ENCODE measurements at regions not wholly inside any gene's neighbourhood (a gene's known extent, or its start where the extent isn't known, plus 50 kb on each side); places are given as distances from the start of the nearest gene placed in this dataset.

GRCh38 chr4:12645732-12646131 lies 838.4 kb downstream of the RAB28 start:
- Histone ChIP-seq H3K27me3 (ENCODE audit: control insufficient read depth in 2 of 2, insufficient read depth in 2 of 2, low read length in 2 of 2) (no peaks in the 10 kb centered on the region), H3K9me3 (replicated peaks; ENCODE audit: control insufficient read depth, insufficient read depth, low read depth, low read length) (peaks cover 3% of the 10 kb centered on the region; the same call in 1 of the 2 replicates), H2AFZ (ENCODE audit: low read depth, low read length) (no peak overlapping the region), H4K20me1 (replicated peaks; ENCODE audit: control insufficient read depth, insufficient read depth, low read length) (no peaks in the 10 kb centered on the region), H3K9me1 (ENCODE audit: control insufficient read depth, insufficient read depth, low read length) (no peaks in the 10 kb centered on the region), H3K79me2 (ENCODE audit: control insufficient read depth, insufficient read depth, low read length) (no peaks in the 10 kb centered on the region), H3K9ac (ENCODE audit: insufficient read depth in 1 of 2, low read depth in 2 of 2, low read length in 2 of 2) (no peak overlapping the region), H3K4me1 (replicated peaks in 1 of 2; ENCODE audit: control insufficient read depth in 2 of 2, insufficient read depth in 2 of 2, low read length in 2 of 2) (no peaks in the 10 kb centered on the region), H3K27ac (ENCODE audit: extremely low read depth, low read depth, low read length) (no peak overlapping the region), H3K4me3 (no peak overlapping the region), H3K36me3 (ENCODE audit: control insufficient read depth, insufficient read depth, low read length) (no peaks in the 10 kb centered on the region), H3K4me2 (ENCODE audit: insufficient read depth, low read length) (no peak overlapping the region)
- ATAC-seq (no peak), DNase-seq (ENCODE audit: extremely low read depth in 1 of 4, low spot score in 3 of 4) (no peak), FAIRE-seq (no peak)
- intact Hi-C loops (cut with micrococcal nuclease) (no loop called here), in situ Hi-C loops (cut with MboI) (no loop called here)
- TF ChIP-seq RHOXF2B (CRISPR knock-in tag; conservative IDR thresholded peaks at IDR 0.05) (no peak), ZBTB49 (CRISPR knock-in tag; IDR thresholded peaks at IDR 0.05; ENCODE audit: borderline replicate concordance) (no peak), E2F6 (IDR thresholded peaks at IDR 0.05; ENCODE audit: borderline replicate concordance in 1 of 2, extremely low read depth in 1 of 2, insufficient read depth in 1 of 2, insufficient read length in 1 of 2, low read depth in 1 of 2, low read length in 1 of 2, poor library complexity in 1 of 2, severe bottlenecking in 1 of 2) (no peak), ZNF174 (CRISPR knock-in tag; IDR thresholded peaks at IDR 0.05) (no peak)
- TF ChIP-seq, protein P1, sequence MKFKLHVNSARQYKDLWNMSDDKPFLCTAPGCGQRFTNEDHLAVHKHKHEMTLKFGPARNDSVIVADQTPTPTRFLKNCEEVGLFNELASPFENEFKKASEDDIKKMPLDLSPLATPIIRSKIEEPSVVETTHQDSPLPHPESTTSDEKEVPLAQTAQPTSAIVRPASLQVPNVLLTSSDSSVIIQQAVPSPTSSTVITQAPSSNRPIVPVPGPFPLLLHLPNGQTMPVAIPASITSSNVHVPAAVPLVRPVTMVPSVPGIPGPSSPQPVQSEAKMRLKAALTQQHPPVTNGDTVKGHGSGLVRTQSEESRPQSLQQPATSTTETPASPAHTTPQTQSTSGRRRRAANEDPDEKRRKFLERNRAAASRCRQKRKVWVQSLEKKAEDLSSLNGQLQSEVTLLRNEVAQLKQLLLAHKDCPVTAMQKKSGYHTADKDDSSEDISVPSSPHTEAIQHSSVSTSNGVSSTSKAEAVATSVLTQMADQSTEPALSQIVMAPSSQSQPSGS (CRISPR knock-in tag; IDR thresholded peaks at IDR 0.05): no peak
- ChIA-PET POLR2A (no interaction called here), CTCF (ENCODE audit: low intra/inter-chr PET ratio) (no interaction called here)
- no TSS peak for BruUV-seq (replicated peaks)

Data from K562 (cell line).